Trophoblast cell (in vitro differentiated cells and primary cell): ENCODE measurements at regions not wholly inside any gene's neighbourhood (a gene's known extent, or its start where the extent isn't known, plus 50 kb on each side); places are given as distances from the start of the nearest gene placed in this dataset.
A peak's percentile ranks its signal among the peaks of the same experiment; 100 is the strongest.

Source experiments
- DNase-seq, 2 donors: peaks; one replicate each; pipeline ENCODE4 v3.0.0-alpha.2; 2016
- H2AFZ ChIP-seq: 2 replicates; pipeline ENCODE4 v1.6.1; 2013; ENCODE audit warnings: low read length, moderate library complexity, mild to moderate bottlenecking; ENCODE audit not compliant: insufficient read depth, poor library complexity
- H2AK5ac ChIP-seq: 2 replicates; pipeline ENCODE4 v1.6.1; 2013; ENCODE audit warnings: mild to moderate bottlenecking, low read length
- H2BK120ac ChIP-seq: 2 replicates; pipeline ENCODE4 v1.6.1; 2013; ENCODE audit warnings: low read length, mild to moderate bottlenecking, moderate library complexity; ENCODE audit not compliant: insufficient read depth, poor library complexity
- H2BK12ac ChIP-seq: 2 replicates; pipeline ENCODE4 v1.6.1; 2013; ENCODE audit warnings: mild to moderate bottlenecking, low read length, moderate library complexity
- H2BK5ac ChIP-seq: 2 replicates; pipeline ENCODE4 v1.6.1; 2013; ENCODE audit warnings: low read length, low read depth, moderate library complexity, mild to moderate bottlenecking; ENCODE audit not compliant: poor library complexity
- H3K14ac ChIP-seq: 2 replicates; pipeline ENCODE4 v1.6.1; 2013; ENCODE audit warnings: mild to moderate bottlenecking, low read length
- H3K18ac ChIP-seq: 2 replicates; pipeline ENCODE4 v1.6.1; 2013; ENCODE audit warnings: mild to moderate bottlenecking, low read length
- H3K23ac ChIP-seq: 2 replicates; pipeline ENCODE4 v1.6.1; 2013; ENCODE audit warnings: low read length
- H3K27ac ChIP-seq: 2 replicates; pipeline ENCODE4 v1.5.1; 2013; ENCODE audit warnings: low read depth, mild to moderate bottlenecking, inconsistent platforms, low read length, moderate library complexity
- H3K27me3 ChIP-seq: 2 replicates; pipeline ENCODE4 v1.6.1; 2013; ENCODE audit warnings: inconsistent platforms, mild to moderate bottlenecking, low read length, moderate library complexity; ENCODE audit not compliant: insufficient read depth
- H3K36me3 ChIP-seq, 2 experiments: 1 replicate in 1 of 2; 2 replicates in 1 of 2; pipeline ENCODE4 v1.6.1; 2013; ENCODE audit warnings: low read length in 2 of 2, mild to moderate bottlenecking in 2 of 2, moderate library complexity in 1 of 2; ENCODE audit not compliant: insufficient read depth in 2 of 2, control insufficient read depth in 1 of 2
- H3K4ac ChIP-seq: 2 replicates; pipeline ENCODE4 v1.6.1; 2013; ENCODE audit warnings: low read depth, mild to moderate bottlenecking, low read length, moderate library complexity
- H3K4me1 ChIP-seq, 2 experiments: 1 replicate in 1 of 2; 2 replicates in 1 of 2; pipeline ENCODE4 v1.6.1; 2013; ENCODE audit warnings: low read length in 2 of 2, mild to moderate bottlenecking in 2 of 2, moderate library complexity in 1 of 2; ENCODE audit not compliant: insufficient read depth in 2 of 2, control insufficient read depth in 1 of 2
- H3K4me2 ChIP-seq: 2 replicates; pipeline ENCODE4 v1.6.1; 2013; ENCODE audit warnings: inconsistent platforms, mild to moderate bottlenecking, low read length, moderate library complexity
- H3K4me3 ChIP-seq: 2 replicates; pipeline ENCODE4 v1.5.1; 2013; ENCODE audit warnings: mild to moderate bottlenecking, low read depth, low read length, inconsistent platforms
- H3K79me1 ChIP-seq: one replicate; pipeline ENCODE4 v1.6.1; 2013; ENCODE audit warnings: low read length
- H3K79me2 ChIP-seq: 2 replicates; pipeline ENCODE4 v1.6.1; 2013; ENCODE audit warnings: low read length, mild to moderate bottlenecking; ENCODE audit not compliant: control insufficient read depth, insufficient read depth, poor library complexity
- H3K9ac ChIP-seq: 2 replicates; pipeline ENCODE4 v1.6.1; 2013; ENCODE audit warnings: mild to moderate bottlenecking, low read length
- H3K9me3 ChIP-seq: 2 replicates; pipeline ENCODE4 v1.6.1; 2013; ENCODE audit warnings: low read depth, mild to moderate bottlenecking, control low read depth, inconsistent platforms, low read length; ENCODE audit not compliant: insufficient read depth
- H4K12ac ChIP-seq: 2 replicates; pipeline ENCODE4 v1.6.1; 2013; ENCODE audit warnings: low read depth, mild to moderate bottlenecking, low read length, moderate library complexity
- H4K8ac ChIP-seq: 2 replicates; pipeline ENCODE4 v1.6.1; 2013; ENCODE audit warnings: low read depth, mild to moderate bottlenecking, low read length, moderate library complexity
- H4K91ac ChIP-seq: one replicate; pipeline ENCODE4 v1.6.1; 2013; ENCODE audit warnings: low read depth, mild to moderate bottlenecking, low read length, moderate library complexity
- WGBS: extraction: QIAGEN DNeasy Blood & Tissue Kit; methylation state at CpG from one replicate; pipeline ENCODE4 v1.1.7; 2013; ENCODE audit warnings: missing lambda C conversion rate; ENCODE audit not compliant: insufficient read length, insufficient coverage; ENCODE audit errors: extremely low coverage; 5-methylcytosine and 5-hydroxymethylcytosine counted together

GRCh38 chr4:41461780-41462307 is 76.1 kb upstream of the LIMCH1 start:
- Histone ChIP-seq H3K27me3 (no peaks in the 10 kb centered on the region), H2AK5ac (no peak overlapping the region), H3K79me2 (no peaks in the 10 kb centered on the region), H4K8ac (no peak overlapping the region), H3K4me3 (no peak overlapping the region), H4K91ac (no peak overlapping the region), H3K36me3 (no peaks in the 10 kb centered on the region), H2BK5ac (no peak overlapping the region), H2AFZ (no peak overlapping the region), H3K18ac (no peak overlapping the region), H2BK12ac (no peak overlapping the region), H3K4me1 (peaks cover 0 to 3% of the 10 kb centered on the region in 2 experiments), H3K4me2 (no peak overlapping the region), H3K9me3 (no peaks in the 10 kb centered on the region), H3K4ac (no peak overlapping the region), H3K14ac (no peak overlapping the region), H2BK120ac (no peak overlapping the region), H3K9ac (no peak overlapping the region), H4K12ac (no peak overlapping the region), H3K23ac (no peak overlapping the region), H3K27ac (no peak overlapping the region), H3K79me1 (no peaks in the 10 kb centered on the region)
- WGBS: no CpG with 5 or more reads among the region's 3 CpGs
- no peak for DNase-seq

DNA sequence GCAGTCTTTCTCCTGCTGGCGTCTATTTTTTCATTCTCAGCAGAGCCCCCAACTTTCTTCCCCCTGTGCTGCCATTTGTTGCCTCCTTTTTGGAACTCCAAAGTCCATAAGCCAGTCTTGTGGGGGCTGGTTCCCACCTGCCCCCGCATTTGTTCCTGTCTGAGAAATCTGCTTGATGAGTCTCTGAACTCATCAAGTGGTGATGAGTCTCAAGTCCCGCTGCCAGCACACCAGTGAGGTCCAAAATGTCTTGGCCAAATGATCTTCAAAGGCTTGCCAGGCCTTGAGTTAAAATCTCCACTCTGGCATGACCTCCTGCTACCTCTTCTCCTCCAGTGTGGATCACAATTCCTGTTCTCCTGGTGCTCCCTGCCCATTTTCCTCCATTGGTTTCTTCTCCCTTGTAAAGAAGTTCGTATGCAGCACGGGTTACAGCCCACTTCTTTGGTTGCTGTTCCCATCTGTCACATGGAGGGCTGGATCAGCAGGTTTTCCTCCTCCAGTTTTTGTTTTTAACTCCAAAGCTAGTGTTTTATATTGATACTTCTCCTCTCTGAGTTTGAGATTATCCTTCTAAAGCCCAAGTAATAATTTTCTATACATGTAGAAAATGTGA is 72.7 kb upstream of the LIMCH1 start:
- Histone ChIP-seq H3K14ac (no peak overlapping the region), H3K79me1 (no peaks in the 10 kb centered on the region), H3K9me3 (no peaks in the 10 kb centered on the region), H3K23ac (no peak overlapping the region), H3K9ac (peak overlapping the region; percentile 9), H3K4ac (no peak overlapping the region), H3K27me3 (no peaks in the 10 kb centered on the region), H2AK5ac (no peak overlapping the region), H2BK120ac (no peak overlapping the region), H3K79me2 (no peaks in the 10 kb centered on the region), H3K36me3 (no peaks in the 10 kb centered on the region), H4K91ac (no peak overlapping the region), H3K4me1 (peaks cover 0 to 3% of the 10 kb centered on the region in 2 experiments), H2BK5ac (no peak overlapping the region), H2AFZ (no peak overlapping the region), H4K12ac (no peak overlapping the region), H4K8ac (no peak overlapping the region), H3K18ac (no peak overlapping the region), H3K4me3 (no peak overlapping the region), H2BK12ac (peak overlapping the region; percentile 39), H3K27ac (no peak overlapping the region), H3K4me2 (no peak overlapping the region)
- whole genome bisulfite sequencing: no CpG with 5 or more reads among the region's 5 CpGs
- no peak for DNase-seq

DNA sequence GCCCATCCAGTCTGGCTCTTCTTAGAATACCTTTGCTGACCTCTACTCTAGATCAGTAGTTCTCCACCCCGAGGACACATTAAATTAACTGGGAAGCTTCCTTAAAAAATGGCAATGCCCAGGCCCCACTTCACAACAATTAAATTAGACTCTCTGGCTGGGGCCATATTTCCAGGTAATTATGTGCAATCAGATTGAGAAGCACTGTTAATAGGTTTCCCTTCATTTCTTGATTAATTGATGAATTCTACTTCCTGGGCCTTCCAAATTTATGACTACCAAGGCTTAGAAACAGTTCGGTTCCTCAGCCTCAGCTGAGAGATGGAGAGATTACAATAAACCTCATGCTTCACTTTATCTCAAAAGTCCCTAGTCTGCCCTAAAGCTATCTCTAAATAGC is 71.7 kb upstream of the LIMCH1 start:
- H4K8ac ChIP-seq: no peak overlapping the region
- no peaks in the 10 kb centered on the region for H3K27me3 ChIP-seq
- H2AFZ ChIP-seq: no peak overlapping the region
- H3K79me1 ChIP-seq: no peaks in the 10 kb centered on the region
- H3K4ac ChIP-seq: no peak overlapping the region
- no peaks in the 10 kb centered on the region for H3K36me3 ChIP-seq
- no peak overlapping the region for H3K4me2 ChIP-seq
- no peak overlapping the region for H2BK12ac ChIP-seq
- H3K18ac ChIP-seq: no peak overlapping the region
- no peaks in the 10 kb centered on the region for H3K79me2 ChIP-seq
- peak in 1 of 2 donors; percentile 33 for DNase-seq
- no peak overlapping the region for H4K91ac ChIP-seq
- no peak overlapping the region for H3K4me3 ChIP-seq
- H4K12ac ChIP-seq: no peak overlapping the region
- H3K27ac ChIP-seq: no peak overlapping the region
- H3K23ac ChIP-seq: no peak overlapping the region
- no peak overlapping the region for H3K9ac ChIP-seq
- H3K4me1 ChIP-seq: peaks cover 2 to 3% of the 10 kb centered on the region in 2 experiments
- no peak overlapping the region for H2AK5ac ChIP-seq
- no peak overlapping the region for H3K14ac ChIP-seq
- no peak overlapping the region for H2BK120ac ChIP-seq
- WGBS: no CpG with 5 or more reads among the region's 2 CpGs
- H3K9me3 ChIP-seq: no peaks in the 10 kb centered on the region
- H2BK5ac ChIP-seq: no peak overlapping the region

GRCh38 chr4:41468122-41468521 is 69.8 kb upstream of the LIMCH1 start:
- Histone ChIP-seq H3K9ac (no peak overlapping the region), H2AFZ (no peak overlapping the region), H3K36me3 (no peaks in the 10 kb centered on the region), H3K9me3 (no peaks in the 10 kb centered on the region), H3K18ac (no peak overlapping the region), H3K23ac (no peak overlapping the region), H2BK120ac (no peak overlapping the region), H4K91ac (no peak overlapping the region), H4K8ac (no peak overlapping the region), H2AK5ac (no peak overlapping the region), H3K27ac (no peak overlapping the region), H3K79me2 (no peaks in the 10 kb centered on the region), H3K4me3 (no peak overlapping the region), H2BK5ac (no peak overlapping the region), H3K14ac (no peak overlapping the region), H2BK12ac (no peak overlapping the region), H4K12ac (no peak overlapping the region), H3K4me1 (peaks cover 3 to 8% of the 10 kb centered on the region in 2 experiments), H3K4me2 (no peak overlapping the region), H3K27me3 (no peaks in the 10 kb centered on the region), H3K4ac (no peak overlapping the region), H3K79me1 (peaks cover 2% of the 10 kb centered on the region)
- DNase-seq: no peak
- no CpG with 5 or more reads among the region's 1 CpG for WGBS
